ENCODE measurements at regions not wholly inside any gene's neighbourhood (a gene's known extent, or its start where the extent isn't known, plus 50 kb on each side); places are given as distances from the start of the nearest gene placed in this dataset.

- TF ChIP-seq DPF2 (IDR thresholded peaks at IDR 0.05) (no peak), FOS (IDR thresholded peaks at IDR 0.05; ENCODE audit: borderline replicate concordance, extremely low read depth, insufficient read length) (no peak), SRF (IDR thresholded peaks at IDR 0.05; ENCODE audit: low read depth in 2 of 2, low read length in 2 of 2) (no peak), TAF1 (IDR thresholded peaks at IDR 0.05; ENCODE audit: borderline replicate concordance, low read depth, low read length) (no peak), SMAD5 (IDR thresholded peaks at IDR 0.05; ENCODE audit: low read depth) (no peak), ETV6 (conservative IDR thresholded peaks at IDR 0.05 in 1 of 2, IDR thresholded peaks at IDR 0.05 in 1 of 2; ENCODE audit: borderline replicate concordance in 1 of 2, low read depth in 1 of 2) (no peak), NR2C2 (IDR thresholded peaks at IDR 0.05; ENCODE audit: borderline replicate concordance, control insufficient read depth, insufficient read length, low read depth) (no peak), NFYA (IDR thresholded peaks at IDR 0.05; ENCODE audit: borderline replicate concordance, low read depth, low read length) (no peak), SMC3 (IDR thresholded peaks at IDR 0.05; ENCODE audit: borderline replicate concordance, low read length) (no peak), BACH1 (IDR thresholded peaks at IDR 0.05; ENCODE audit: borderline replicate concordance) (no peak), ZBED1 (IDR thresholded peaks at IDR 0.05; ENCODE audit: borderline replicate concordance) (no peak), E2F4 (IDR thresholded peaks at IDR 0.05; ENCODE audit: low read depth, low read length) (no peak), RFX5 (IDR thresholded peaks at IDR 0.05; ENCODE audit: low read depth, low read length) (no peak), SREBF1 (IDR thresholded peaks at IDR 0.05; ENCODE audit: low read length) (no peak), MAX (IDR thresholded peaks at IDR 0.05; ENCODE audit: low read depth, low read length) (no peak), POLR2AphosphoS2 (IDR thresholded peaks at IDR 0.05; ENCODE audit: low read depth, low read length) (no peak), SIN3A (IDR thresholded peaks at IDR 0.05; ENCODE audit: low read depth, low read length) (no peak)
- Histone ChIP-seq H3K9me3 (replicated peaks; ENCODE audit: control insufficient read depth, insufficient read depth, low read length) (no peaks in the 10 kb centered on the region), H3K36me3 (ENCODE audit: control insufficient read depth in 2 of 2, insufficient read depth in 2 of 2, low read length in 1 of 2) (no peaks in the 10 kb centered on the region), H3K27me3 (replicated peaks in 1 of 2; ENCODE audit: control insufficient read depth in 2 of 2, insufficient read depth in 2 of 2, low read length in 1 of 2) (no peaks in the 10 kb centered on the region), H3K4me1 (ENCODE audit: control insufficient read depth, insufficient read depth, low read length) (no peaks in the 10 kb centered on the region), H3K4me3 (no peak overlapping the region), H3K27ac (ENCODE audit: control insufficient read depth, insufficient read depth) (no peak overlapping the region), H2AFZ (ENCODE audit: control insufficient read depth, low read depth, low read length) (no peak overlapping the region), H4K20me1 (ENCODE audit: control insufficient read depth, insufficient read depth) (no peaks in the 10 kb centered on the region), H3K79me2 (ENCODE audit: control insufficient read depth, insufficient read depth, low read length) (no peaks in the 10 kb centered on the region), H3K4me2 (ENCODE audit: control insufficient read depth, insufficient read depth) (no peak overlapping the region), H3K9ac (ENCODE audit: control insufficient read depth, insufficient read depth, low read length) (no peak overlapping the region)
- WGBS (ENCODE audit: insufficient coverage, insufficient replicate concordance, low lambda C conversion rate, missing lambda C conversion rate): 32% methylated on average over 1 of the region's 1 CpG
- in situ Hi-C loops (cut with MboI): no loop called here
- ChIA-PET POLR2A (no interaction called here), CTCF (interaction anchor here (1.4 kb wide), 1 partner anchor 12 kb away, joined by 3 read pairs; no protein-coding TSS in a partner anchor), RAD21 (ENCODE audit: unreplicated experiment) (interaction anchor here (1.0 kb wide), 1 partner anchor 14 kb away, joined by 3 read pairs; no protein-coding TSS in a partner anchor), SMC1A (ENCODE audit: uncharacterized antibody, unreplicated experiment) (no interaction called here)
- DNase-seq (ENCODE audit: low read depth, low spot score) (no peak), ATAC-seq (no peak), FAIRE-seq (no peak)
- intact Hi-C loops (cut with micrococcal nuclease; ENCODE audit: unreplicated experiment): no loop called here
- no TSS peak for BruUV-seq (replicated peaks)
These were observed 114.1 kb upstream of the IGFBP3 start for GRCh38 chr7:46035166-46035565.
